ENCODE measurements at regions not wholly inside any gene's neighbourhood (a gene's known extent, or its start where the extent isn't known, plus 50 kb on each side); places are given as distances from the start of the nearest gene placed in this dataset.

- Mint-ChIP-seq H3K4me1 (ENCODE audit: low read depth) (no peaks in the 10 kb centered on the region), H3K9me3 (no peaks in the 10 kb centered on the region), H3K27ac (no peak overlapping the region), H3K27me3 (ENCODE audit: insufficient read depth) (peaks cover 19% of the 10 kb centered on the region), H3K4me3 (no peak overlapping the region), H3K36me3 (ENCODE audit: low read depth) (no peaks in the 10 kb centered on the region)
- DNase-seq = no peak
- no peak for TF ChIP-seq CTCF (IDR thresholded peaks at IDR 0.05)
These were observed 58.2 kb upstream of the NKAP start for GRCh38 chrX:120001787-120002186.

DNA sequence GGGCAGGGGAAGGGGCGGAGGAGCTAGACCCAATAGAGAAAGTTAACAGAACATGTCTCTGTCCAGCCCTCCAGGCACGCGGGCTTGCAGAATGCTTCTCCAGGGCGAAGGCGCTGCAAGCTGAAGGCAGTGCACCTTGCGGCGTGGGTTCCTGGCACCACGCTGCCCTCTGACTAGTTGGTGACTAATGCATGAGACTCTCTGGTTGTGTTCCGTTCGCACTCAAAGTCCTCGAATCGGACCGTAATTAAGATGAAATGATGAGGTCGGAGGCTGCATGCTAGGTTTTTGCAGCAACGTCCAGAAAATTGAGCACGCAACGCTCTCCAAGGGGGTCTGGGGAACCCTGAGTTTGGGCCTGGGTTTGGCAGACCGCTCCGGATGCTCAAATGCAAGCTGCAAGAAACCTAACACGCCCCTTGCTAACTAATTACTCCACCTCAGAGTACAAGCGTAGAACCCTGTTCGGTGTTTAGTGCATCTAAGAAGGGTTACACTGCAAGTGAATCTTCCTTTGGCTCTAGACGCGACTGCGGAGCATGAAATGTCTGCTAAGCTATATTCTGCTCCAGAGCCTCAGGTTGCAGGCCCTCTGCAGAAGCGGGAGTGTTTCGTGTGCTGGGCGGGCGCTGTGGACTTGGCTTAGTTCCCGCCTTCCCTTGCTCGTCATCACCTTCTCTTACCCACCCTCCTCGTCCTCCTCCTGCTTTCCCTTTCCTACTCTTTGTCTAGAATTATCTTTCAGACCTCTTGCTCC is 57.1 kb upstream of the NKAP start:
- Mint-ChIP-seq H3K27ac (no peak overlapping the region), H3K4me3 (no peak overlapping the region), H3K9me3 (no peaks in the 10 kb centered on the region), H3K4me1 (ENCODE audit: low read depth) (no peaks in the 10 kb centered on the region), H3K27me3 (ENCODE audit: insufficient read depth) (peaks cover 25% of the 10 kb centered on the region), H3K36me3 (ENCODE audit: low read depth) (no peaks in the 10 kb centered on the region)
- DNase-seq = no peak
- TF ChIP-seq CTCF (IDR thresholded peaks at IDR 0.05) = no peak

DNA sequence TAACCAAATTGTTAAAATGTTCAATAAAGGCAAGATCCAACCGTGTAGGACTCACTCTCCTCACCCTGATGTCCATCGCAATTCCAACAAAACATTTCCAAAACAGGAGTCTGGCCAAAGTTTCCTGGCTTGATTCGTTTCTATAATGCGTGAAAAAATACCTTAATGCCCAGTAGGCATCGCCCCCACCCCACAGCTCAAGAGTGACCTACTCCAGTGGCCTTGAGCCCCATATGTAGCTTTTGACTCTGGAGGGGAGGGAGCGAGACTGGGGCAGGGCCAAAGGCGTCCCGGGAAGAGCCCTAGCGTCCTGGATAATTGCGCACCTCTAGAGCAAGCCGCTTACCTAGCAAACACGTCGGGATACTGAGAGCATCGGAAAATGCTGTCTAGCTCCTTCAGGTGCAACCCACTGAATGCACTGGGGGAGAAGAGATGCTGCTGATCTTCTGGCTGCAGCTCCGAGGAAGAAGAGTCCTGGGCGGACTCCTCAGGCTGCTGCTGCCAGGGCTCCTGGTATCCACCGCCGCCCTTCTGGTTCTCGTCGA is 55.6 kb upstream of the NKAP start:
- H3K9me3 Mint-ChIP-seq = no peaks in the 10 kb centered on the region
- peaks cover 23% of the 10 kb centered on the region for H3K27me3 Mint-ChIP-seq (ENCODE audit: insufficient read depth)
- DNase-seq = no peak
- H3K36me3 Mint-ChIP-seq (ENCODE audit: low read depth) = no peaks in the 10 kb centered on the region
- H3K27ac Mint-ChIP-seq = no peak overlapping the region
- TF ChIP-seq CTCF (IDR thresholded peaks at IDR 0.05) = no peak
- no peaks in the 10 kb centered on the region for H3K4me1 Mint-ChIP-seq (ENCODE audit: low read depth)
- H3K4me3 Mint-ChIP-seq = no peak overlapping the region

DNA sequence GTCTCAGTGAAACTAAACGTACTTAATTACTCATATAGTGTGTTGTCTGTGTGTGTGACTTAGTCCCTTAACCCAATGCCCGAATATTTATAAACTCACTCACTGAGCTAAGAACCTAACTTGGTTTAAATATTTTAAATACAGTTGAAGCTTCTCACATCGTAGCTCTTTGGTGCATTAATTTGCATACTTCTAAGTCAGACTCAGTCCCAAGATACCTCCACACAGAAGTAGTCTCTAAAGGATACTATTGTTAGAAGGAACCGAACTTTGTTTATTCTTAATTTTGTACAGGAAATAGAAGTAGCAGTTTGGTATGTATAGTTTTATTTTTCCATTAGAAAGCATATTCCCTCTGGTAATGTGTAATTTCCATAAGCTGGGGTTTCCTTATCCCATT is 54.0 kb upstream of the NKAP start:
- TF ChIP-seq CTCF (IDR thresholded peaks at IDR 0.05) = no peak
- Mint-ChIP-seq H3K27ac (no peak overlapping the region), H3K4me3 (no peak overlapping the region), H3K9me3 (no peaks in the 10 kb centered on the region), H3K27me3 (ENCODE audit: insufficient read depth) (peaks cover 23% of the 10 kb centered on the region), H3K36me3 (ENCODE audit: low read depth) (no peaks in the 10 kb centered on the region), H3K4me1 (ENCODE audit: low read depth) (no peaks in the 10 kb centered on the region)
- no peak for DNase-seq

DNA sequence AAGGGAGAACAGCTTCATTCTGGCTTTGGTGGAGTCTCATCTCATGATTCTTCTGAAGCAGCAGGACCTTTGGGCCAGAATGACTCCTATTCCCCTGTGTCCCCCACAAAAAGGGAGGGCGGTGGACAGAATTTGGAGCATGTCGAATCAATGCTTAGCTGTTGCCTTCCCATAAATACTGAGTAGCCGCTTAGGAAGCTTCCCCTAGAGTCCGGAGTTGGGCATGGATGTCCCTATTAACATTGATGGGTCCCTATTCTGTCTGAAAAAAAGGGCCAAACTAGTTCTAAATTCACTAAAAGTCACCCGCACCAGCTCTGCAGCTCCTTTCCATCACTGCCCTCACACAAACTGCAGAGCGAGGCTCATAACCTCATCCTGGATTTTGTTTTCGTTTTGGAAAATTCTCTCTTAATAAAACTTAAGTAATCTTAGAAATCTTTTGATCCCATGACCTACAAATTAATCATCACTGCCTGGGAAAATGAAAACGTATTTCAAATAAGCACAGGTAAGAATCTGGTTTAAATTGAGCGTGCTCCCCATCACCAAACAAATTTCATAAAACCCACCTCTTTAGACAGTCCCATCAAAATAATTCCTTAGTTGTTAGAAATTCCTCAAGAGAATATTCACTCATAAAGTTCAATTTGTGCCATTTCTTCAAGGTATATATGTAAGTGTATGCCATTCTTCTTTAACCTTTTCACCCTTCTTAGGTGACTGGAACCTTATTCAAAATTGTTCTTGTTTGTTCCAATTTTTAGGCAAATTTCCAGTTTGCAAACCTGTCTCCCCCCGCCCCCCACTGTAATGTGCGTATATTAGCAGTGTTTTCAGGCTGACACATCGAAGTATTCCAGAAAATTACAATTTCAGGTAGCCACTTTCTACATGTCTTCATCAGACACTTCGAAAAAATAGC is 53.3 kb upstream of the NKAP start:
- H3K4me3 Mint-ChIP-seq = no peak overlapping the region
- DNase-seq = no peak
- no peaks in the 10 kb centered on the region for H3K4me1 Mint-ChIP-seq (ENCODE audit: low read depth)
- no peak overlapping the region for H3K27ac Mint-ChIP-seq
- TF ChIP-seq CTCF (IDR thresholded peaks at IDR 0.05) = no peak
- H3K27me3 Mint-ChIP-seq (ENCODE audit: insufficient read depth) = peaks cover 26% of the 10 kb centered on the region
- no peaks in the 10 kb centered on the region for H3K36me3 Mint-ChIP-seq (ENCODE audit: low read depth)
- H3K9me3 Mint-ChIP-seq = no peaks in the 10 kb centered on the region

Measured in HFFc6 (cell line).